GM12875 (cell line): ENCODE measurements at regions not wholly inside any gene's neighbourhood (a gene's known extent, or its start where the extent isn't known, plus 50 kb on each side); places are given as distances from the start of the nearest gene placed in this dataset.

Experiments used
- H3K4me3 ChIP-seq: one replicate; pipeline ENCODE4 v1.5.1; 2011; ENCODE audit warnings: low read depth, low read length, control low read depth
- TF ChIP-seq, protein P1 (sequence below): IDR thresholded peaks from 2 replicates; pipeline ENCODE4 v1.5.1; 2011; ENCODE audit warnings: low read depth, mild to moderate bottlenecking, control low read depth, inconsistent platforms, low read length, moderate library complexity, borderline replicate concordance; ENCODE audit not compliant: insufficient read depth

DNA sequence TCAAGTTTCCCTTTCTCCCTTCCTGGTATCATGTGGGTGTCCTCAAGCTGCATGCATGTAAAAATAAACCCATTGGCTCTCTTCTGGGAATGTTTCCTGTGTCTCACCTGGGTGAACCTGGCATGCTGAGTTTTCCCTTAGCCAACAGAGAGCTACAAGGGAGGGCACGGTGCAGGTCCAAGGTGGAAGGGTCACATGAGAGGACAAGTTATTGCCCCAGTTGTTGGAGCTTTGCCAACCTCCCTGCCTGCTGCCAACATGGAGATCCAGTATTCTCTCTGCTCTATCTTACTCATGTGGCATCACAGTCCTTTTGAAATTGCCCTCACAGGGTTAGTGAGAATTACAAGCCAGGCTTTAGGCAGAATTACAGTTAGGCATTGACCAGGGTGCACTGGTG, 196.1 kb upstream of the GYPA start:
- no peak overlapping the region for H3K4me3 ChIP-seq
- TF ChIP-seq, protein P1, sequence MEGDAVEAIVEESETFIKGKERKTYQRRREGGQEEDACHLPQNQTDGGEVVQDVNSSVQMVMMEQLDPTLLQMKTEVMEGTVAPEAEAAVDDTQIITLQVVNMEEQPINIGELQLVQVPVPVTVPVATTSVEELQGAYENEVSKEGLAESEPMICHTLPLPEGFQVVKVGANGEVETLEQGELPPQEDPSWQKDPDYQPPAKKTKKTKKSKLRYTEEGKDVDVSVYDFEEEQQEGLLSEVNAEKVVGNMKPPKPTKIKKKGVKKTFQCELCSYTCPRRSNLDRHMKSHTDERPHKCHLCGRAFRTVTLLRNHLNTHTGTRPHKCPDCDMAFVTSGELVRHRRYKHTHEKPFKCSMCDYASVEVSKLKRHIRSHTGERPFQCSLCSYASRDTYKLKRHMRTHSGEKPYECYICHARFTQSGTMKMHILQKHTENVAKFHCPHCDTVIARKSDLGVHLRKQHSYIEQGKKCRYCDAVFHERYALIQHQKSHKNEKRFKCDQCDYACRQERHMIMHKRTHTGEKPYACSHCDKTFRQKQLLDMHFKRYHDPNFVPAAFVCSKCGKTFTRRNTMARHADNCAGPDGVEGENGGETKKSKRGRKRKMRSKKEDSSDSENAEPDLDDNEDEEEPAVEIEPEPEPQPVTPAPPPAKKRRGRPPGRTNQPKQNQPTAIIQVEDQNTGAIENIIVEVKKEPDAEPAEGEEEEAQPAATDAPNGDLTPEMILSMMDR: no peak

DNA sequence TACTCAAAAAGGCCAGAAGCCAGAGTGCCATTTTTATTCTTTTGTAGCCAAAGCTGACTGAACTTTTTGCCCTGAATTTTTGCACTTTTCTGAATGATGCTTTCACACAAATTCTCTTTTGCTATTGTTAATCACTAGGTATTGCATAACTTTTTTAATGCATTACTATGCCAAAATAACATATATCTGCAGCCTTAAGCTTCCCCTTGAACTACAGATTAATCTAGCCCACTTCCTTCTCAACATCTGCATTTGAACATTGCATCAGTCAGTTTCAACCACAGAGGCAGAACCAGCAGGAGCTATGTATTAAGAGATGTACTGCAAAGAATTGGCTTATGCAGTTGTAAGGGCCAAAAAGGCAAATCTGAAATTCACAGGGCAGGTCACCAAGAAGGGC, 197.6 kb upstream of the GYPA start:
- no peak overlapping the region for H3K4me3 ChIP-seq
- TF ChIP-seq, protein P1: no peak

DNA sequence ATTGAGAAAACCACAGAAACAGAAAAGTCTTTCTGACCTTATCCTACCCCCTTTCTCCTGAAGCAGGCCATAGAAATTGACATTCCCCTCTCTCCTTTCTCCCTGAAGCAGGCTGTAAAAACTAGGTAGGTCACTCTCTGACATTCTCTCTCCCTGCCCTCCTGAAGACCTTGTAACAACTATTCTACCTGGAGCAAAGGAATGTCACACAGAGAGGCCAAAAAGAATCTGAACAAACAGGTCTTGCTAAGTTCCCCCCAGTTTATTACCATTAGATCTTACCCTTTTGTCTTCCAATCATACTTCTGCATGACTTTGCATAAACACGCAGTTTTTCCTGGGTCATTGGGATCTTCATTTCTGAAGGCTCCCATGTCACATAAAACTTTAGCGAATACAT, 198.3 kb upstream of the GYPA start:
- TF ChIP-seq, protein P1: no peak
- H3K4me3 ChIP-seq: no peak overlapping the region

DNA sequence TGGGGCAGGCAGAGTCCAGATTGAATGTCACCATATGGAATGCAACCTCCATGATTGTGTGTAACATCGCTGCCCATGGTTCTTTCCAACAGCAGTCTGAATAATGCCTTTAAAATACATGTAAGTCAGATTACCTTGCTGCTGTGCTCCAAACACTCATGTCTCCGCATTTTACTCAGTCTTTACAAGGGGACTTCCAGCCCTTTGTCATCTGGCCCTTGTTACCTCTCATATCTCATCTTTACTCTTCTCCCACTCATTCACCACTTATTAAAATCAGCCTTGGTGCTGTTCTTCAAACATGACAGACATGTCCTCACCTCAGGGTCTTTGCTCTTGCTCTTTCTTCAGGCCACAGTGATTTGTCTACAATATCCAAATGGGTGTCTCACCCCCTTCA, 200.4 kb upstream of the GYPA start:
- no peak overlapping the region for H3K4me3 ChIP-seq
- TF ChIP-seq, protein P1: no peak

DNA sequence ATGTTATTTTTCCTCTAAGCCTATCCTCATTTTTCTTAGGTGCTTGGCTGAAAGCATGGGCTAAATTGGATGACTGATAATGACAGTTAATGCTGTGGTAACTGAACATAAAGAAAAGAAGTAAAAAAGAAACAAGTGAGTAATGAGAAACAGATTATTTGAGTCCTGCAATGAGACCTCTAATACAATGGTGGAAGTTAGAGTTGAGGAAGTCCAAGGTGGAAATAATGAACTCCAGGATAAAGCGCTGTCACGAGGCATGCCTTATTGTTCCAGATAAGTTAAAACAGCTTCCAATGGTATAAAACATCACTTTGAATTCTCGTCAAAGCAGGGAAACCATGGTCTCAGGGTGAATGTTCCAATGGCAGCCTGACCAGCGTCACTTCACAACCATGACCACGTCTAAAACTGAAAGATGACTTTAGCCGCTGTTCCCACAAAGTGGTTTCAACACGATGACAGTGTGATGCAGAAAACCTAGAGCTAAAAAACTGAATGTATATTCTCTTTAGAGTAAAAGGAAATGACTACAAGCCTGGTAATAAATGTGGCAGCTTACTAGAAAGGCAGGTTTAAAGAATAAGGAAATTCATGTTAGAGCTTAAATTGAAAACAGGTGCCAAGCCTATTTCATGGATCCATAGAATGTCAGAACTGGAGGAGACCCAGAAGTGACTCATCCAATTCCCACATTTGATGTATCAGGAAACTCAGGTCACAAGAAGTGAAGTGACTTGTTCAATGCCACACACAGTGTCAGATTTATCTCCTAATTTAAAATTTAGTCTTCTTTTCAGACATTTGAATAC, 202.6 kb upstream of the GYPA start:
- TF ChIP-seq, protein P1: no peak
- no peak overlapping the region for H3K4me3 ChIP-seq

DNA sequence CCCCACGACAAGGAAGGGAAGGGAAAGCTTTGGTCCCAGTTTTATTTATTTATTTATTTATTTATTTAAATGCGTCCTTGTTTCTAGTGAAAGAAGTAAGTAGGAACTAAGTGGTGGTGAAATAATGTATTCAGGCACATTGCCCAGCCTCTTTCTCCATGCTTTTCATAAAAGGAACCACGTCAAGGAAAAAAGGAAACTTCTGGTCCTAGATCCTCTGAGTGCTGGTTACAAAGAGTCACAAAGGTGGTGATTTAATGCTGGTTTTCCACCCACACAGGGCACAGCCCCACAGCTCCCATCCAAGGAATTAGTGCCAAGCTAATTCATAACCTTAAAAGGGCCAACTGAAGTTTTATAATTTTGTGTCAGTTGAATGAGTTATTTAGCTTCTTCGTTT, 206.6 kb upstream of the GYPA start:
- no peak overlapping the region for H3K4me3 ChIP-seq
- TF ChIP-seq, protein P1: no peak

DNA sequence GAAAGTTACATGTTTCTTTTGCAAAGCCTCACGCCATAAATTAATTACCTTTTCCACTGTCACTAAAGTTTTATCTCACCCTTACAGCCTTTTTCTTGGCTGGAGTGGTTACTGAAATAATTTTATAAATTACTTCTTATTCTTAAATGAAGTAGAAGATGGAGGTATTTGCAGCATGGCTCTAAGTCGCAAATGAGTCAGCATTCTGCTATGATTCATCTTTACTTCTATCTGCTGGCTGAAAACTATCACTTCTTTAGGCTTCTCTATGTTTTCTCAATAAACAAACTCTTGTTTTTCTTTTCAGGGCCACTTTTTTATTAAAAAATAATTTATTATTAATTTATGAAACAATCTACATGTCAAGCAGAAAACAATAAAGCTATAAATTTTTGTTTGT, 210.2 kb upstream of the GYPA start:
- TF ChIP-seq, protein P1: no peak
- no peak overlapping the region for H3K4me3 ChIP-seq
